ENCODE measurements at regions not wholly inside any gene's neighbourhood (a gene's known extent, or its start where the extent isn't known, plus 50 kb on each side); places are given as distances from the start of the nearest gene placed in this dataset.

- TF ChIP-seq EZH2 (IDR thresholded peaks at IDR 0.05; ENCODE audit: insufficient read depth, poor library complexity, severe bottlenecking), result no peak
- TF ChIP-seq EZH2phosphoT487 (IDR thresholded peaks at IDR 0.05; ENCODE audit: insufficient read depth, low read depth), result no peak
Observed at GRCh38 chr3:484341-484740, 287.8 kb downstream of the CHL1 start.
